Medulla oblongata (tissue), 1 donor: ENCODE measurements at regions not wholly inside any gene's neighbourhood (a gene's known extent, or its start where the extent isn't known, plus 50 kb on each side); places are given as distances from the start of the nearest gene placed in this dataset.
"Not testable (repeated sequence)": the region's sequence is repeated elsewhere in the genome, so short reads cannot be mapped to it uniquely, and the experiment has no call there.

ENCODE experiments used
- DNase-seq: peaks from one replicate; pipeline ENCODE4 v3.0.0-alpha.2; 2015; ENCODE audit errors: extremely low spot score

GRCh38 chr16:87028481-87029320 lies 288.5 kb downstream of the C16orf95 start:
- DNase-seq = no peak

GRCh38 chr16:87032554-87032953 lies 284.6 kb downstream of the C16orf95 start:
- DNase-seq = no peak

- no peak for DNase-seq
Measured at GRCh38 chr16:87033021-87033471, 284.1 kb downstream of the C16orf95 start.

GRCh38 chr16:87033541-87034300 lies 283.5 kb downstream of the C16orf95 start:
- DNase-seq = no peak

- no peak for DNase-seq
Measured at GRCh38 chr16:87034317-87034716, 282.9 kb downstream of the C16orf95 start.

- no peak for DNase-seq
Measured at GRCh38 chr16:87035053-87035452, 282.1 kb downstream of the C16orf95 start.

- no peak for DNase-seq
Measured at GRCh38 chr16:87037012-87037411, 280.2 kb downstream of the C16orf95 start.

- not testable (repeated sequence) for DNase-seq
Measured at GRCh38 chr16:87038528-87038927, 278.7 kb downstream of the C16orf95 start.

- DNase-seq = no peak
Measured at GRCh38 chr16:87040169-87041117, 276.7 kb downstream of the C16orf95 start.

GRCh38 chr16:87041286-87041685 lies 275.9 kb downstream of the C16orf95 start:
- DNase-seq = no peak

GRCh38 chr16:87042551-87043230 lies 274.5 kb downstream of the C16orf95 start:
- DNase-seq = no peak

GRCh38 chr16:87043231-87044031 lies 273.8 kb downstream of the C16orf95 start:
- peak; percentile 29 for DNase-seq

- DNase-seq = no peak
Measured at GRCh38 chr16:87044032-87044382, 273.2 kb downstream of the C16orf95 start.

GRCh38 chr16:87044829-87045228 lies 272.4 kb downstream of the C16orf95 start:
- DNase-seq = no peak

GRCh38 chr16:87045466-87046216 lies 271.6 kb downstream of the C16orf95 start:
- no peak for DNase-seq

GRCh38 chr16:87046235-87046634 lies 271.0 kb downstream of the C16orf95 start:
- no peak for DNase-seq

GRCh38 chr16:87047221-87048037 lies 269.8 kb downstream of the C16orf95 start:
- DNase-seq = no peak

GRCh38 chr16:87048038-87048729 lies 269.0 kb downstream of the C16orf95 start:
- no peak for DNase-seq
